ENCODE measurements at regions not wholly inside any gene's neighbourhood (a gene's known extent, or its start where the extent isn't known, plus 50 kb on each side); places are given as distances from the start of the nearest gene placed in this dataset.
A peak's percentile ranks its signal among the peaks of the same experiment; 100 is the strongest.

- DNase-seq (ENCODE audit: low spot score), result no peak
Measured at GRCh38 chr1:168871531-168871930, 142.5 kb upstream of the DPT start.

GRCh38 chr1:168875831-168876230 lies 146.8 kb upstream of the DPT start:
- no peak for DNase-seq (ENCODE audit: low spot score)

DNA sequence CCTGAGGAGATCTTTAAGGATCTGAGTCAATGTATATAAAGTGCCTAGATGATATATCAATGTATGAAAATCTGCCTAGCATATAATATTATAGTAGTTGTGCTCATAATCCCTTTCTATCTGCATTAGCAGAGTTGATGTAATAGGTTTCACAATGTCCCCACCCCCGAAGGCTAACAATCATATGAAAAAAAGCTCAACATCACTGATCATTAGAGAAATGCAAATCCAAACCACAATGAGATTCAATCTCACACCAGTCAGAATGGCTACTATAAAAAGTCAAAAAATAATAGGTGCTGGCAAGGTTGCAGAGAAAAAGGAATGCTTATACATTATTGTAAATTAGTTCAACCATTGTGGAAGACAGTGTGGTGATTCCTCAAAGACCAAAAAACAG lies 147.8 kb upstream of the DPT start:
- no peak for DNase-seq (ENCODE audit: low spot score)

DNA sequence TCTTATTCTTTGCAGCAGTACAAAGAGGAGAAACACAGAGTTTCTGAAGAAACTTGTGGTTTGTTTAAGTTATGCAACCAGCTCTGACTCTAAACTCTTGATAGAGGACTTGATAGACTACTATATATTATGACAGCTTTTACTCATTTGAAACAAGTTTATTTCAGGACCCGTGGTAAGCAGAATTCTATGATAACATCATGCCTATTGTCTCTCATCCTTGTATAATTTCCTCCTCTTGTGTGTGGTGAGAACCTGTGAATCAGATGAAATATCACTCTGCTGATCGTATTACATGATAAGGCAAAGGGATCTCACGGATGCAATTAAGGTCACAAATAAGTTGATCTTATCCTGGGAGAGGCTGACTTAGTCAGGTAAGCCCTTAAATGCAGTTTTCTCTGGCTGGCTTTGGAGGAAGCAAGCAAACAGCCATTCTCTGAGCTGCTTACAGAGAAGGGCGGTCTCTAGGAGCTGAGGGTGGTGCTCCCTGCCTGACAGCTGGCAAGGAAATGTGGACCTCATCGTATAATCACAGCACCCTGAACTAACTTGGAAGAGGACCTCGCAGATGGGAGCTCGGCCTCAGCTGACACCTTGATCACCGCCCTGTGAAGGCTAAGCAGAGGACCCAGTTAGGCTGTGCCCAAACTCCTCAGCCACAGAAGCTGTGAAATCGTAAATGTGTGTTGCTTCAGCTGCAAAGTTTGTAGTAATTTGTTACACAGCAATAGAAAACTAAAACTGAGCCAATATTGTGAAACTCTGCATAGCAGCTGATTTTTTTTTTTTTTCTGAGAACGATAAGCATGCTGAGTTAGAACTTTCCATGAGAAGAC lies 151.1 kb upstream of the DPT start:
- peak; percentile 19 for DNase-seq (ENCODE audit: low spot score)

GRCh38 chr1:168881656-168882260 lies 152.8 kb upstream of the DPT start:
- no peak for DNase-seq (ENCODE audit: low spot score)

DNA sequence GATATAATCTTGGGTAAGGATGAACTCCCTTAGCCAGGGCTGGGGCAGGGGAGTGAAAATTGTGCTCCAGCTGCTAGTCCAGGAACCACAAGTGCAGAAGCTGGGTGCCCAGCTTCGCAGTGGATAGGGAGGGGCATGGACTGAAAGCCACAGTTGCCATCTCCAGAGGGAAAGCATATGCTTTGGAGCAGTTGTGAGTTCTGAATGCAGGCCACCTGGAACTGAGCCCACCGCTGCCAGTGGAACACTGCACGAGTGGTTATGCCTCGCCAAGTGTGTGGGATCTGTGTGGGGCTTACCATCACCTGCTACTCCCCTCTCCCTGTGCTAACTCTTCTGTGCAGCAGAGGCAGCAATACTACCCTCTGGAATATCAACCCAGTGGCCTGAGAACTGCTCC lies 158.4 kb upstream of the DPT start:
- no peak for DNase-seq (ENCODE audit: low spot score)

GRCh38 chr1:168888418-168888817 lies 159.4 kb upstream of the DPT start:
- DNase-seq (ENCODE audit: low spot score), result no peak

DNA sequence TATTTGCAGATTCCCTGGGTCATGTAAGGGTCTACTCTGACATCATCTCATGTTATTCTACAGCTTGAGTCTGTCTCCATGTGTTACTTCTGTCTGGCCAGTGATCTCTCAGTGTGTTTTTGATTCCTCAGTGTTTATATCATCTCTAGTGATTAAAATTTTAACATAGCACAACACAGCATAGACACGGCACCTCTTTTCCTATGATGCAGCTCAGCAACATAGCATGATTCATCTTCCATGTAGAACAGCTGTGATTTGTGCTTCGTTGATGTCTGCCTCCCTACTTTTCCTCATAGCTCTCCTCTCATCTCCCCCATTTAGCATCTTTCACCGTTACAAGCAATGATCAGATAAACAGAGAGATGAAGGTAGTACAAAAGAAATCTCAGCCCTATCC lies 163.9 kb upstream of the DPT start:
- no peak for DNase-seq (ENCODE audit: low spot score)

GRCh38 chr1:168893359-168893801 lies 164.4 kb upstream of the DPT start:
- peak; percentile 34 for DNase-seq (ENCODE audit: low spot score)

DNA sequence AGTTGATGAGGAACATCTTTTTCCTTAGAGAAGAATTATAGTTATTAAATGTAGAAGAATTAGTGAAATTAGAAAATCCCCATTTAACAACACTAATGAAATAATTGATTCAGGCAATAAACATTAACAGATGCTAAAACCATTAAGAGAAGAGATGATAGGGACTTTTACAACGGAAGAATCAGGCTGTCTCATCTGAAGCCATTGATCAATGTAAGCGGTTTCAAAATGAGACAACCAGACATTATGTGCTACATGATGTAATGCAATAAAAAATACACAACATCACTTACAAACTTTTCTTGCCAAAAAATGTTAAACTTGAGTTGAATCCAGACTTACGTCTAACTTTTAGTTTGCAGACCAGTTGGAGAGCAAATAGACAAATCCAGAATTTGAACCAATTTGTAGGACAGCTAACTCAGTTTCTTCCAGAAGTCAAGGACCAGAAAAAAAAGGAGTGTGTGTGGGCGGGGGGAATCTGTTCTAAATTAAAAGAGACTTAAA lies 165.4 kb upstream of the DPT start:
- no peak for DNase-seq (ENCODE audit: low spot score)

DNA sequence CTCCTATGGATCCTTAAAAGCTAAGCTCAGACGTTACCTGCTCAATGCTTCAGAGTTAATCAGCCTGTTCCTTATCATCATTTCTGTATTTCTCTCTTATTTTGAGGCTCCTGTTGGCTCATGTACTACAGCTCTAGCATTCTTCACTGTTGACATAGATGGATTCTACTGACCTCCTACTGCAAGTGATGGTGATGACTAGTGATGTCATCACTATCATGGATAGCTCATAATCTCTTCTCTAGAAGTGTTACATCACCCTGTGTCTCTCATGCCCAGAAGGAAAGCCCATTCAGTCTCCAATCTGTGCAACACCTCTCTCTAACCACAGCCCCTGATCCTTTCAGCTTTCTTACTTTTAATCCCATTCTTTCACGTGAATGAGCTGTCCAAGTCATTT lies 168.2 kb upstream of the DPT start:
- DNase-seq (ENCODE audit: low spot score), result no peak

DNA sequence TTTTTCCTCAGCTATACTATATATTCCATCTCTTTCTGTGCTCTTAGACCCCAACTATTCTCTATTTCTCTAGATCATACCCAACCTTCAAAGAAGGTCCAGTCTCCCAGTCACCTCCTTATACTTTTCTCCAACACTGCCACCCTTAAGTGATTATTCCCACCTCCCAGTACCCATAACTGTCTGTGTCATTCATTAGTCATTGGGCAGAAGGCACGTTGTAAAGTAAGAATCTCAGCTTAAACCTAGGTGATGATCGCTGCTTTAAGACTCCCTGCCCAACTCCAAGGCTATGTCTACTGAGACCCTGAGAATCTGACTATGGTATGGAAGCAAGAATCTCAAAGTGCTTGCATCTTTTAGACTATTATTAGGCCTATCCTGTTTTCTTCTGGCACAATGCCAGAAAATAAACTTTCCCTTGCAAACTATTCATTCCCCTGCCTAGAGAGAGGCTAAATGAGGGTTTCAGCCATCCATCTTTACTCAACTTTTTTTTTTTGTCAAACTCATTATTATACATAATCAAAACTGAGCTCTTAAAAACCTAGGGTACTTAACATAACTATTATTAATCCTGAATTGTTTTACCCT lies 174.3 kb upstream of the DPT start:
- peak; percentile 66 for DNase-seq (ENCODE audit: low spot score)

- DNase-seq (ENCODE audit: low spot score), result no peak
Measured at GRCh38 chr1:168905633-168906032, 176.6 kb upstream of the DPT start.

DNA sequence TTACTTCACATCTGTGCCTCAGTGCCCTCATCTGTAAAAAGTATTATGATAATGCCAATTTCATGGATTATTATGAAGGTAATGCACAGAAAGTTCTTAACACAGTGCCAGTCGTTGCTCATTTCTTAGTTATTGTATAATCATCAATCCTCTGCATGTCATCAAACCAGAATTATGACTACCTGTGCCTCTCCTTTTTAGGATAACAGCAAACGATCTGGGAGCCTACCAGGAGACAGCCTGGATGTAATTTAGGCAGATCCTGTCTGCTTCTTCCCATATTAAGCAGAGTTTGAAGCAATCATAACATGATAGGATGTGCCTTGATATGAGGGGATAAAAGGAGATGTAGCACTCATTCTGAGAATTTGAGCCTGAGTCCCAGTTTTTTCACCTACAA lies 177.4 kb upstream of the DPT start:
- DNase-seq (ENCODE audit: low spot score), result no peak

GRCh38 chr1:168907053-168907452 lies 178.0 kb upstream of the DPT start:
- DNase-seq (ENCODE audit: low spot score), result peak; percentile 40

- DNase-seq (ENCODE audit: low spot score), result no peak
Measured at GRCh38 chr1:168907786-168908348, 178.9 kb upstream of the DPT start.

- DNase-seq (ENCODE audit: low spot score), result no peak
Measured at GRCh38 chr1:168910403-168910802, 181.4 kb upstream of the DPT start.

DNA sequence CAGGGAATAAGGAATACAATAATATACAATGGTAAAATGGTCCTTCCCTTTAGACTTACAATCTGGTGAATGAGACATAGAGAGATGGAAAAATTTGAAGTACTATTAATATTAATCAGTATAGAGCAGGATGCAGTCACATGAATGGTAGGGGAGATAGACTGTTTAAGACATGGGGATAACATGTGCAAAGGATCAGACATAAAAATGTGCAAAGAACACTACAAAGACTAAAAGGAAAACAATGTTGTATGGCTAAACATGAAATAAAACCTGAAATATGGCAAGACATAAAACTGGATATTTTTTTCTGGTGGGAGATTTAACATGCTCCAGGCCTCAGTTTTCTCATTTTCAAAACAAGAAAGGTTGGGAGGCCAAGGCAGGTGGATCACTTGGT lies 182.4 kb upstream of the DPT start:
- DNase-seq (ENCODE audit: low spot score), result no peak

DNA sequence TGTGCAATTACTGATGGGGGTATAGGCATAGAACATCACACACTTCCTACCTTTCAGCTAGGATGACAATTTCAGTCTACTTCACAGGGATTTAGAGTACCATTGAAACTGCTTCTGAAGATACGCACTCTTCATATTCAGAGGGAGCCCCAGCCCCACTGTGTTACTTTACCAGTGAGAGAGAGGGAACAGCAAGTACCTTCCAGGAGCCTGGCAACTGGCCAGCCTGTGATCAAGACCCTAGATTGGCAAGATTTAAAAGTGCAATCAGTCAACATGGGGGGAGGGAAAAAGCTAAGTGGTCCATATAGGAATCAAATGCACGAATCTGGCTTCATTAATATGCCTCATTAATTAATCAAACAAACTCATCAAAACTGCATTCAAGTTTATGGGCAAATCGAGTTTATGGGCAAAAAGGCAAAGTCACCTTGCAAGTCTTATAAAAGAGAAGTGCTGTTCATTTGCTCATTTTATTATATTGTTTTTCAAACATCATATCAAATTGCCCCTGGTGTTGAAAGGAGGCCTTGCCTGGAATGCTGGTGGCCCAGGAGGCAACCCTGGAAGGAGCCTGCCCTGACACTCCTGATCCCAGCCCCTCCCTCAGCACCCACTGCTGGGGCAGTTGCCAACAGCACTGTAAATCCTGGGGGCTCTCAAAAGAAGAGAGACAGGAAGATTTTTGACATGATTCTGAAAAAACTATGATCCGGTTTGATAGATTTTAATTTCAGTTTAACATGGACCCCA lies 184.9 kb upstream of the DPT start:
- no peak for DNase-seq (ENCODE audit: low spot score)

GRCh38 chr1:168917309-168917708 lies 188.3 kb upstream of the DPT start:
- DNase-seq (ENCODE audit: low spot score), result no peak

DNA sequence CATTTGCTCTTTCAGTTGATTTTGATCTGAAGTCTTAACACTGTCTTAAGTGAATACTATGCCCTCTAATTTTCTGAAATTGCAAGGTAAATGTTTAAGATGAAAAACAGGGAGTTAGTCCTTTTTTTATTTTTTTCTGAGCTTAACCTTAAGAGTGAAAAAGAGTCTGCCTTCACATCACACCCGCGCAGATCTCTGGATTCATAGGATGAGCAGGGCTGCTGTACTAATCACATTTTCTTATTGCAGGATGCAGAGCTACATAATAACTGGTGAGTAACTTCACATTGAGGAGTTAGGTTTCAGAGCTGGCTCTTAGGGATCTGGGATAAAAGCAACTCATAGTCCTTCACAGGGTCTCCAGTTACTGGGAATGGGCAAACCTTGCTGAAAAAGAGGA lies 188.7 kb upstream of the ATP1B1 start:
- DNase-seq (ENCODE audit: low spot score), result no peak
